Nephron (organoid): ENCODE measurements at regions not wholly inside any gene's neighbourhood (a gene's known extent, or its start where the extent isn't known, plus 50 kb on each side); places are given as distances from the start of the nearest gene placed in this dataset.

ENCODE experiments used
- H3K27ac Mint-ChIP-seq, 3 experiments: 2 replicates each; pipeline ENCODE4 v1.8.0; 2020; ENCODE audit warnings: mixed read lengths in 3 of 3, mild to moderate bottlenecking in 2 of 3, moderate library complexity in 1 of 3
- H3K27me3 Mint-ChIP-seq: 2 replicates; pipeline ENCODE4 v1.8.0; 2021; ENCODE audit warnings: low read depth, mild to moderate bottlenecking, moderate library complexity, mixed read lengths
- H3K36me3 Mint-ChIP-seq: 2 replicates; pipeline ENCODE4 v1.8.0; 2020; ENCODE audit warnings: low read depth, mixed read lengths
- H3K4me1 Mint-ChIP-seq: 2 replicates; pipeline ENCODE4 v1.8.0; 2020; ENCODE audit warnings: mixed read lengths
- H3K4me3 Mint-ChIP-seq, 3 experiments: 2 replicates each; pipeline ENCODE4 v1.8.0; 2020; ENCODE audit warnings: mild to moderate bottlenecking in 3 of 3, mixed read lengths in 3 of 3, moderate library complexity in 2 of 3
- H3K9me3 Mint-ChIP-seq: 2 replicates; pipeline ENCODE4 v1.8.0; 2020; ENCODE audit warnings: mixed read lengths
- TF ChIP-seq, protein P1 (sequence below), 3 experiments: fragments of 200-600 bp; sonication (generic); IDR thresholded peaks; one replicate each; pipeline ENCODE4 v1.5.0; 2021; ENCODE audit warnings: antibody characterized with exemption in 3 of 3; ENCODE audit not compliant: unreplicated experiment in 3 of 3

DNA sequence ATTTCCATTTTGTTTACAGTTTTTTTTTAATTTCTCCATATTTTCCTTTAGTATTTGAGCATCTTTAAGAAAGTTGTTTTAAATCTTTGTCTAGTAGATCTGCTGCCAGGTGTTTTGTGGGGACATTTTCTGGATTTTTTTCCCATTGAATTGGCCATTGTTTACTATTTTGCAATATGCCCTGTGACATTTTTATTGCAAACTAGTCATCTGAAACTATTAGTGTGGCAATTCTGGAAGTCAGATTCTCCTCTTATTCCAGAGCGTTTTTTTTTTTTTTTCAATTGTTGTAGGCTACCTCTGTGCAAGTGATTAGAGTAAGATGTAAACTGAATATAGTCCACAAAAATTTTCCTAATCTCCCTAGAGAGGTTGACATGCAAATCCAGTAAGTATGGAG is 334.2 kb downstream of the PYDC2 start:
- no peak overlapping the region for H3K27ac Mint-ChIP-seq
- H3K4me3 Mint-ChIP-seq = no peak overlapping the region
- H3K27me3 Mint-ChIP-seq = no peaks in the 10 kb centered on the region
- H3K4me1 Mint-ChIP-seq = no peaks in the 10 kb centered on the region
- TF ChIP-seq, protein P1, sequence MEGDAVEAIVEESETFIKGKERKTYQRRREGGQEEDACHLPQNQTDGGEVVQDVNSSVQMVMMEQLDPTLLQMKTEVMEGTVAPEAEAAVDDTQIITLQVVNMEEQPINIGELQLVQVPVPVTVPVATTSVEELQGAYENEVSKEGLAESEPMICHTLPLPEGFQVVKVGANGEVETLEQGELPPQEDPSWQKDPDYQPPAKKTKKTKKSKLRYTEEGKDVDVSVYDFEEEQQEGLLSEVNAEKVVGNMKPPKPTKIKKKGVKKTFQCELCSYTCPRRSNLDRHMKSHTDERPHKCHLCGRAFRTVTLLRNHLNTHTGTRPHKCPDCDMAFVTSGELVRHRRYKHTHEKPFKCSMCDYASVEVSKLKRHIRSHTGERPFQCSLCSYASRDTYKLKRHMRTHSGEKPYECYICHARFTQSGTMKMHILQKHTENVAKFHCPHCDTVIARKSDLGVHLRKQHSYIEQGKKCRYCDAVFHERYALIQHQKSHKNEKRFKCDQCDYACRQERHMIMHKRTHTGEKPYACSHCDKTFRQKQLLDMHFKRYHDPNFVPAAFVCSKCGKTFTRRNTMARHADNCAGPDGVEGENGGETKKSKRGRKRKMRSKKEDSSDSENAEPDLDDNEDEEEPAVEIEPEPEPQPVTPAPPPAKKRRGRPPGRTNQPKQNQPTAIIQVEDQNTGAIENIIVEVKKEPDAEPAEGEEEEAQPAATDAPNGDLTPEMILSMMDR (IDR thresholded peaks at IDR 0.05; ENCODE audit: unreplicated experiment in 3 of 3) = no peak
- peaks cover 8% of the 10 kb centered on the region for H3K9me3 Mint-ChIP-seq
- no peaks in the 10 kb centered on the region for H3K36me3 Mint-ChIP-seq

DNA sequence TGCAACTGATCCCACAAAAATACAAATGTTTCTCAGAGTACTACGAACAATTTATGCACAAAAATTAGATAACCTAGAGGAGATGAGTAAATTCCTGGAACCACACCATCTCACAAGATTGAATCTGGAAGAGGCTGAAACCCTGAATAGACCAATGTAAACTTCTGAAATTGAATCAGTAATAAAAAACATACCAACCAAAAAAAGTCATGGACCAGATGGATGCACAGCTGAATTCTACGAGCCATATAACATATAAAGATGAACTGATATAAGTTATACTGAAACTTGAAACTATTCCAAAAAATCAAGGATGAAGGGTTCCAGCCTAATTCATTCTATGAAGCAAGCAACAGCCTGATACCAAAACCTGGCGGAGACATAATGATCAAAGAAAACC is 336.3 kb downstream of the PYDC2 start:
- Mint-ChIP-seq H3K9me3 (peaks cover 17% of the 10 kb centered on the region), H3K36me3 (no peaks in the 10 kb centered on the region), H3K27me3 (no peaks in the 10 kb centered on the region), H3K4me1 (no peaks in the 10 kb centered on the region), H3K27ac (no peak overlapping the region), H3K4me3 (no peak overlapping the region)
- TF ChIP-seq, protein P1 (IDR thresholded peaks at IDR 0.05; ENCODE audit: unreplicated experiment in 3 of 3) = no peak

DNA sequence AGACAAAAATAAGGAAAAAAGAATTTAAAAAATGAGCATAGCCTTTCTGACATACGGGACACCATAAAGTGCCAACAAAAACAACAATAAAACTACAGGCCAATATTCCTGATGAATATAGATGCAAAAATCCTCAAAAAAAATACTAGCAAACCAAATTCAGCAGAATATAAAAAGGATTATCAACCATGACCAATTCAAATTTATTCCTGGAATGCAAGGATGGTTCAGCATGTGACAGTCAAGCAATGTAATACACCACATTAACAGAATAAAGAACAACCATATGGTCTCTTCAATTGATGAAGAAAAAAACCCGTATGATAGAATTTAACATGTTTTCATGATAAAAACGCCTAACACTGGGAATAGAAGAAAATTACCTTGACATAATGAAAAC is 341.7 kb downstream of the PYDC2 start:
- Mint-ChIP-seq H3K36me3 (no peaks in the 10 kb centered on the region), H3K9me3 (peaks cover 26% of the 10 kb centered on the region), H3K4me1 (no peaks in the 10 kb centered on the region), H3K27ac (no peak overlapping the region), H3K4me3 (no peak overlapping the region), H3K27me3 (no peaks in the 10 kb centered on the region)
- TF ChIP-seq, protein P1 (IDR thresholded peaks at IDR 0.05; ENCODE audit: unreplicated experiment in 3 of 3) = no peak

DNA sequence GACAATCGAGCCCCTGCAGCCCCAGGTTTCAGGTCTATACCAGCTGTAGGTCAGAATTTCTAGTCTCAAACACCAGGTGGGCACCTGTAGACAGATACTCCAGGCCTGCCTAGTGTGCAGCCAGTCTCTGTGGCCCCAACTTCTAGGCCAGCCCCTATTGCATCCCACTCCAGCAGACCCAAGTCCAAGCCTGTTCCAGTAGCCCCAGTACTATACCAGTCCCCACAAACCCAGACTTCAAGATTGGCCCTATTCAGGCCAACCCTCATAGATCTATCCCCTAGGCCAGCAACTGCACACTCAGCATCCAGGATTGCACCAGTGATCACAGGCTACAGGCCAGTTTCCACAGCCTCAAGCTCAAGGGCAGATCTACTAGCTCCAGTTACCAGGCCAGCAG is 344.0 kb downstream of the PYDC2 start:
- Mint-ChIP-seq H3K4me1 (no peaks in the 10 kb centered on the region), H3K27ac (no peak overlapping the region), H3K36me3 (no peaks in the 10 kb centered on the region), H3K4me3 (no peak overlapping the region), H3K27me3 (no peaks in the 10 kb centered on the region), H3K9me3 (peaks cover 29% of the 10 kb centered on the region)
- TF ChIP-seq, protein P1 (IDR thresholded peaks at IDR 0.05; ENCODE audit: unreplicated experiment in 3 of 3) = no peak

DNA sequence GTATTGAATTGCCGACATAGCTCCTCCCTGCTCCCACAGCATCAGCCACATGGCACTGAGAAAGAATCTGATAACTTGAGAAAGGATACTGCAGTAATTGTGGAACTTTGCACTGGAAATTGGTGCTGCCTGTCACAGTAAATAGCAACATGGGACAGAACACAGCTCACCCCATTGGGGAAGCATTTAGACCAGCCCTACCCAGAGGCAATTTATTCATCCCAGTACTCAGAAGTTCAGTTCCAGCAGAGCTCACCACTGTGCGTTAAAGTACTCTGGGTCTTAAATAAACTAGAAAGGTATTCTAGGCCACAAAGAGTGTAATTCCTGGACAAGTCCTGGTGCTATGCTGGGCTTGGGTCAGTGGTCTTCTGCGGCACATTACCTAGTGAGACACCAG is 347.1 kb downstream of the PYDC2 start:
- Mint-ChIP-seq H3K4me1 (no peaks in the 10 kb centered on the region), H3K27me3 (no peaks in the 10 kb centered on the region), H3K36me3 (no peaks in the 10 kb centered on the region), H3K27ac (no peak overlapping the region), H3K4me3 (no peak overlapping the region), H3K9me3 (peaks cover 33% of the 10 kb centered on the region)
- TF ChIP-seq, protein P1 (IDR thresholded peaks at IDR 0.05; ENCODE audit: unreplicated experiment in 3 of 3) = no peak

DNA sequence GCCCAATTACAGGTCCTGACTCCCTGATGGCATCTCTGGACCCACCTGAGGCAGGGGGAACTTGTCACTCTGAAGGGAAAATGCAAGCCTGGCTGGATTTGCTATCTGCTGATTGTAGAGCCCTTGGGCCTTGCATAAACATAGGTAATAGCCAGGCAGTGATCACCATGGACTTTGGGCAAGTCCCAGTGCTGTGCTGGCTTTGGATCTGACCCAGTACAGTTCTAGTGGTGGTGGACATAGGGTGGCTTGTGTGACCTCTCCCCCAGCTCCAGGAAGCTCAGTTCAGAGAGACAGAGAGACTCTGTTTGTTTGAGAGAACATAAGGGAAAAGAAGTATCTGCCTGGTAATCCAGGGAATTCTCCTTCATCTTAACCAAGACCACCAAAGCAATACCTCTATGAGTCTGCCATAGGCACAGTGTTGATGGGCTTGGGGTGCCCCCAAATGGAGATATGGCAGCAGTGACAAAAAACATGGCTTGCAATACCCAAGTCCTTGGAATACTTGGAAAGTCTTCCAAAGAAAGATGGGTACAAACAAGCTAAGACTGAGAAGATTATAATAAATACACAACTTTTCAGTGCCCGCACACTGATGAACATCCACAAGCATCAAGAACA is 348.5 kb downstream of the PYDC2 start:
- Mint-ChIP-seq H3K9me3 (peaks cover 32% of the 10 kb centered on the region), H3K27ac (no peak overlapping the region), H3K27me3 (no peaks in the 10 kb centered on the region), H3K4me3 (no peak overlapping the region), H3K36me3 (no peaks in the 10 kb centered on the region), H3K4me1 (no peaks in the 10 kb centered on the region)
- TF ChIP-seq, protein P1 (IDR thresholded peaks at IDR 0.05; ENCODE audit: unreplicated experiment in 3 of 3) = no peak
